ENCODE measurements at regions not wholly inside any gene's neighbourhood (a gene's known extent, or its start where the extent isn't known, plus 50 kb on each side); places are given as distances from the start of the nearest gene placed in this dataset.

- TF ChIP-seq RAD21 (IDR thresholded peaks at IDR 0.05; ENCODE audit: low read depth) (no peak), CREB1 (IDR thresholded peaks at IDR 0.05; ENCODE audit: low read depth) (no peak), FOXM1 (IDR thresholded peaks at IDR 0.05; ENCODE audit: borderline replicate concordance, low read depth) (no peak), YY1 (IDR thresholded peaks at IDR 0.05; ENCODE audit: low read depth) (no peak), EGR1 (IDR thresholded peaks at IDR 0.05) (no peak), MAX (IDR thresholded peaks at IDR 0.05) (no peak), USF1 (IDR thresholded peaks at IDR 0.05) (no peak), TAF1 (IDR thresholded peaks at IDR 0.05; ENCODE audit: low read depth) (no peak), ZBTB7A (IDR thresholded peaks at IDR 0.05; ENCODE audit: low read depth) (no peak), TCF12 (IDR thresholded peaks at IDR 0.05; ENCODE audit: low read depth) (no peak), TEAD4 (IDR thresholded peaks at IDR 0.05) (no peak), EP300 (IDR thresholded peaks at IDR 0.05; ENCODE audit: borderline replicate concordance) (no peak), NFIC (IDR thresholded peaks at IDR 0.05) (no peak)
These were observed 58.5 kb upstream of the CREB1 start for GRCh38 chr2:207471261-207471660.

- TF ChIP-seq EP300 (IDR thresholded peaks at IDR 0.05; ENCODE audit: borderline replicate concordance): no peak
- TF ChIP-seq MAX (IDR thresholded peaks at IDR 0.05): no peak
These were observed 57.3 kb upstream of the CREB1 start for GRCh38 chr2:207472343-207473048.

GRCh38 chr2:207473049-207473930 lies 56.5 kb upstream of the CREB1 start:
- TF ChIP-seq RAD21 (IDR thresholded peaks at IDR 0.05; ENCODE audit: low read depth): peak; percentile 46
- no peak for TF ChIP-seq MAX (IDR thresholded peaks at IDR 0.05)

- TF ChIP-seq TCF12 (IDR thresholded peaks at IDR 0.05; ENCODE audit: low read depth) (no peak), NFIC (IDR thresholded peaks at IDR 0.05) (no peak), FOXM1 (IDR thresholded peaks at IDR 0.05; ENCODE audit: borderline replicate concordance, low read depth) (no peak), TAF1 (IDR thresholded peaks at IDR 0.05; ENCODE audit: low read depth) (no peak), TEAD4 (IDR thresholded peaks at IDR 0.05) (no peak), MAX (IDR thresholded peaks at IDR 0.05) (no peak), YY1 (IDR thresholded peaks at IDR 0.05; ENCODE audit: low read depth) (no peak), CREB1 (IDR thresholded peaks at IDR 0.05; ENCODE audit: low read depth) (no peak), RAD21 (IDR thresholded peaks at IDR 0.05; ENCODE audit: low read depth) (no peak), EGR1 (IDR thresholded peaks at IDR 0.05) (no peak), EP300 (IDR thresholded peaks at IDR 0.05; ENCODE audit: borderline replicate concordance) (no peak), USF1 (IDR thresholded peaks at IDR 0.05) (no peak), REST (IDR thresholded peaks at IDR 0.05; ENCODE audit: low read depth) (no peak), ZBTB7A (IDR thresholded peaks at IDR 0.05; ENCODE audit: low read depth) (no peak)
These were observed 55.9 kb upstream of the CREB1 start for GRCh38 chr2:207473931-207474235.

- TF ChIP-seq YY1 (IDR thresholded peaks at IDR 0.05; ENCODE audit: low read depth): 0 out of 2 replicates have a peak, but pooled peaks have one; percentile 46
- no peak for TF ChIP-seq USF1 (IDR thresholded peaks at IDR 0.05)
- TF ChIP-seq RAD21 (IDR thresholded peaks at IDR 0.05; ENCODE audit: low read depth): peak; percentile 90
These were observed 54.8 kb upstream of the CREB1 start for GRCh38 chr2:207474863-207475485.

GRCh38 chr2:207475546-207475945 lies 54.2 kb upstream of the CREB1 start:
- no peak for TF ChIP-seq NFIC (IDR thresholded peaks at IDR 0.05)

GRCh38 chr2:207477896-207478295 lies 51.9 kb upstream of the CREB1 start:
- TF ChIP-seq TEAD4 (IDR thresholded peaks at IDR 0.05) (no peak), USF1 (IDR thresholded peaks at IDR 0.05) (no peak), NFIC (IDR thresholded peaks at IDR 0.05) (no peak), CREB1 (IDR thresholded peaks at IDR 0.05; ENCODE audit: low read depth) (no peak), ZBTB7A (IDR thresholded peaks at IDR 0.05; ENCODE audit: low read depth) (no peak), FOXM1 (IDR thresholded peaks at IDR 0.05; ENCODE audit: borderline replicate concordance, low read depth) (no peak)

All from Ishikawa (cell line).